SK-N-SH treated with all-trans-retinoic acid at 6 μM for 48 hours (cell line): ENCODE measurements at regions not wholly inside any gene's neighbourhood (a gene's known extent, or its start where the extent isn't known, plus 50 kb on each side); places are given as distances from the start of the nearest gene placed in this dataset.

Source experiments
- ARNTL ChIP-seq: fragments of 450-650 bp; formaldehyde crosslinking; IDR thresholded peaks from 2 replicates; pipeline ENCODE4 v1.5.0; 2020; ENCODE audit warnings: low read depth, mild to moderate bottlenecking, moderate library complexity, borderline replicate concordance
- CREB5 ChIP-seq: fragments of 250-450 bp; sonication (Bioruptor Pico); IDR thresholded peaks from 2 replicates; pipeline ENCODE4 v1.5.1; 2020; ENCODE audit warnings: low read depth, mild to moderate bottlenecking, moderate library complexity
- CSDC2 ChIP-seq: fragments of 250-450 bp; sonication (Bioruptor Pico); IDR thresholded peaks from 2 replicates; pipeline ENCODE4 v1.5.0; 2020; ENCODE audit warnings: mild to moderate bottlenecking, moderate library complexity
- ESRRG ChIP-seq: fragments of 250-450 bp; sonication (Bioruptor Pico); IDR thresholded peaks from 2 replicates; pipeline ENCODE4 v1.6.1; 2021; ENCODE audit warnings: mild to moderate bottlenecking
- PATZ1 ChIP-seq: fragments of 250-450 bp; sonication (Bioruptor Pico); IDR thresholded peaks from 2 replicates; pipeline ENCODE4 v1.8.0; 2020; ENCODE audit warnings: mild to moderate bottlenecking, moderate library complexity, borderline replicate concordance
- POU6F1 ChIP-seq: fragments of 250-450 bp; sonication (Bioruptor Pico); IDR thresholded peaks from 2 replicates; pipeline ENCODE4 v1.8.0; 2021; ENCODE audit warnings: low read depth, mild to moderate bottlenecking, moderate library complexity, borderline replicate concordance
- RARB ChIP-seq: fragments of 250-450 bp; sonication (Bioruptor Pico); IDR thresholded peaks from 2 replicates; pipeline ENCODE4 v1.8.0; 2021; ENCODE audit warnings: mild to moderate bottlenecking, moderate library complexity
- SNAI2 ChIP-seq: fragments of 250-450 bp; sonication (Bioruptor Pico); IDR thresholded peaks from 2 replicates; pipeline ENCODE4 v1.5.0; 2020; ENCODE audit warnings: mild to moderate bottlenecking, moderate library complexity
- TCF4 ChIP-seq: fragments of 250-450 bp; sonication (Bioruptor Pico); IDR thresholded peaks from 2 replicates; pipeline ENCODE4 v1.8.0; 2021; ENCODE audit warnings: mild to moderate bottlenecking, moderate library complexity, borderline replicate concordance
- TSHZ2 ChIP-seq: fragments of 250-450 bp; sonication (Bioruptor Pico); IDR thresholded peaks from 2 replicates; pipeline ENCODE4 v1.5.0; 2020; ENCODE audit warnings: mild to moderate bottlenecking, moderate library complexity
- ZFP30 ChIP-seq: fragments of 450-650 bp; formaldehyde crosslinking; IDR thresholded peaks from 2 replicates; pipeline ENCODE4 v1.5.0; 2022; ENCODE audit warnings: mild to moderate bottlenecking, moderate library complexity
- ZNF565 ChIP-seq: fragments of 450-650 bp; formaldehyde crosslinking; conservative IDR thresholded peaks from 2 replicates; pipeline ENCODE4 v1.5.0; 2020; ENCODE audit warnings: low read depth, mild to moderate bottlenecking, moderate library complexity
- ZNF8 ChIP-seq: fragments of 450-650 bp; formaldehyde crosslinking; IDR thresholded peaks from 2 replicates; pipeline ENCODE4 v1.5.0; 2020; ENCODE audit warnings: mild to moderate bottlenecking, moderate library complexity

- TF ChIP-seq RARB, result no peak
- no peak for TF ChIP-seq ZNF565 (CRISPR knock-in tag)
- no peak for TF ChIP-seq SNAI2 (CRISPR knock-in tag)
- TF ChIP-seq TSHZ2 (CRISPR knock-in tag), result no peak
- TF ChIP-seq ZFP30, result no peak
- TF ChIP-seq POU6F1 (CRISPR knock-in tag), result no peak
- TF ChIP-seq PATZ1 (CRISPR knock-in tag), result no peak
- no peak for TF ChIP-seq ARNTL (CRISPR knock-in tag)
- TF ChIP-seq TCF4 (CRISPR knock-in tag), result no peak
- no peak for TF ChIP-seq CSDC2 (CRISPR knock-in tag)
- no peak for TF ChIP-seq ESRRG (CRISPR knock-in tag)
- no peak for TF ChIP-seq CREB5 (CRISPR knock-in tag)
- TF ChIP-seq ZNF8, result no peak
Observed at GRCh38 chr2:225820826-225821225, 421.3 kb downstream of the NYAP2 start.
